ENCODE measurements at regions not wholly inside any gene's neighbourhood (a gene's known extent, or its start where the extent isn't known, plus 50 kb on each side); places are given as distances from the start of the nearest gene placed in this dataset.
"Not testable (repeated sequence)": the region's sequence is repeated elsewhere in the genome, so short reads cannot be mapped to it uniquely, and the experiment has no call there.

DNA sequence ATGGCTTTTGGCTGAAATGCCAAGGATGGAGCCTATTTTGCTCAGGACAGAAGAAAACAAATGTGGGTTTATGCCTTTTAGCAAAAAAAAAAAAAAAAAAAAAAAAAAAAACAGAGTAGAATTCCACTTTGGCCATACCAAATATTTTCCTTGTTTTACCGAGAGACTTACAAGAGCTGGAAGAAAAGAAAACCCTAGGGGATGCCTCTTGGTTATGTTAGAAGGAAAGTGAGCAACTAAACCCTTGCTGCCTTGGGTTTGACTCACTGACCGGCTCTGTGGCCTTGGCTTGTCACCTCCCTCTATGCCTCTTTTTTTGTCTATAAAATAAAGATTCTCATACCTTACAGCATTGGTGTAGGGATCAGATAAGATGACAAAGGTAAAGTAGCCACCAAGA lies 69.6 kb upstream of the ABCA1 start:
- DNase-seq: no peak
- CTCF ChIA-PET: interaction anchor here (0.6 kb wide), 1 partner anchor 1862 kb away, joined by 8 read pairs; no protein-coding TSS in a partner anchor
- no TSS peak for BruUV-seq (replicated peaks)
- no peaks in the 10 kb centered on the region for H3K27me3 Mint-ChIP-seq (ENCODE audit: unreplicated experiment)
- no peak overlapping the region for H3K27ac Mint-ChIP-seq (ENCODE audit: unreplicated experiment)
- no peaks in the 10 kb centered on the region for H3K36me3 Mint-ChIP-seq (ENCODE audit: insufficient read depth, unreplicated experiment)
- TF ChIP-seq, protein P1, sequence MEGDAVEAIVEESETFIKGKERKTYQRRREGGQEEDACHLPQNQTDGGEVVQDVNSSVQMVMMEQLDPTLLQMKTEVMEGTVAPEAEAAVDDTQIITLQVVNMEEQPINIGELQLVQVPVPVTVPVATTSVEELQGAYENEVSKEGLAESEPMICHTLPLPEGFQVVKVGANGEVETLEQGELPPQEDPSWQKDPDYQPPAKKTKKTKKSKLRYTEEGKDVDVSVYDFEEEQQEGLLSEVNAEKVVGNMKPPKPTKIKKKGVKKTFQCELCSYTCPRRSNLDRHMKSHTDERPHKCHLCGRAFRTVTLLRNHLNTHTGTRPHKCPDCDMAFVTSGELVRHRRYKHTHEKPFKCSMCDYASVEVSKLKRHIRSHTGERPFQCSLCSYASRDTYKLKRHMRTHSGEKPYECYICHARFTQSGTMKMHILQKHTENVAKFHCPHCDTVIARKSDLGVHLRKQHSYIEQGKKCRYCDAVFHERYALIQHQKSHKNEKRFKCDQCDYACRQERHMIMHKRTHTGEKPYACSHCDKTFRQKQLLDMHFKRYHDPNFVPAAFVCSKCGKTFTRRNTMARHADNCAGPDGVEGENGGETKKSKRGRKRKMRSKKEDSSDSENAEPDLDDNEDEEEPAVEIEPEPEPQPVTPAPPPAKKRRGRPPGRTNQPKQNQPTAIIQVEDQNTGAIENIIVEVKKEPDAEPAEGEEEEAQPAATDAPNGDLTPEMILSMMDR (IDR thresholded peaks at IDR 0.05; ENCODE audit: unreplicated experiment): no peak
- intact Hi-C loops (cut with micrococcal nuclease; ENCODE audit: unreplicated experiment): no loop called here
- H3K9me3 Mint-ChIP-seq (ENCODE audit: low read depth, unreplicated experiment): no peaks in the 10 kb centered on the region
- H3K4me3 Mint-ChIP-seq (ENCODE audit: low read depth, unreplicated experiment): no peak overlapping the region
- no peaks in the 10 kb centered on the region for H3K4me1 Mint-ChIP-seq (ENCODE audit: low read depth, unreplicated experiment)

DNA sequence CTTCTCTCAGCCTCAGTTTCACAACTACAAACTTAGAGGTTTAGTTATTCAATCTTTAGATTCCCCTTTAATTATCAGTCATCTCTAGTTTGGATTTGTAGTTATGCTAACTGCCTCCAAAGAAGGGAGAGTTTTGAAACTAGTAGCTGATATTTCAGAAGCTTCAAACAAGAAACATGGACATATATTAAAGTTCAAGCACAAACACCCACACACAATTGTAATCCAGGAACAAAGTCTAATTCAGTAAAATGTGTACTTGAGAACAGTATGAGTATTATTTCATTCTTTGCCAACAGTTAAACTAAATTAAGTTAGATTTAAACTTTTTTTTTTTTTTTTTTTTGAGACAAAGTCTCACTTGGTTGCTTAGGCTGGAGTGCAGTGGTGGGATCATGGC lies 71.2 kb upstream of the ABCA1 start:
- DNase-seq: no peak
- intact Hi-C loops (cut with micrococcal nuclease; ENCODE audit: unreplicated experiment): no loop called here
- Mint-ChIP-seq H3K4me3 (ENCODE audit: low read depth, unreplicated experiment) (no peak overlapping the region), H3K27ac (ENCODE audit: unreplicated experiment) (no peak overlapping the region), H3K9me3 (ENCODE audit: low read depth, unreplicated experiment) (no peaks in the 10 kb centered on the region), H3K4me1 (ENCODE audit: low read depth, unreplicated experiment) (no peaks in the 10 kb centered on the region), H3K36me3 (ENCODE audit: insufficient read depth, unreplicated experiment) (no peaks in the 10 kb centered on the region), H3K27me3 (ENCODE audit: unreplicated experiment) (no peaks in the 10 kb centered on the region)
- TF ChIP-seq, protein P1 (IDR thresholded peaks at IDR 0.05; ENCODE audit: unreplicated experiment): no peak
- no TSS peak for BruUV-seq (replicated peaks)
- CTCF ChIA-PET: no interaction called here

DNA sequence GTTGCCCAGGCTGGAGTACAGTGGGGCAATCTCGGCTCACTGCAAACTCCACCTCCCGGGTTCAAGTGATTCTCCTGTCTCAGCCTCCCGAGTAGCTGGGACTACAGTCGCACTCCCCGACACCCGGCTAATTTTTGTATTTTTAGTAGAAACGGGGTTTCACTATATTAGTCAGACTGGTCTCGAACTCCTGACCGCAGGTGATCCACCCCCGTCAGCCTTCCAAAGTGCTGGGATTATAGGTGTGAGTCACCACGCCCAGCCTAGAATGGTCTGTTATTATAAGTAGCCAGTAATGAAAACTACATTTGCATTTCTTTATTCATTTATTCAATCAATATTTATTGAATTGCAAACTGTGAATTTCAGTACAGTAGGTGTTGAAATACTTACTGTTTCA lies 72.6 kb upstream of the ABCA1 start:
- H3K4me1 Mint-ChIP-seq (ENCODE audit: low read depth, unreplicated experiment): not testable (repeated sequence)

DNA sequence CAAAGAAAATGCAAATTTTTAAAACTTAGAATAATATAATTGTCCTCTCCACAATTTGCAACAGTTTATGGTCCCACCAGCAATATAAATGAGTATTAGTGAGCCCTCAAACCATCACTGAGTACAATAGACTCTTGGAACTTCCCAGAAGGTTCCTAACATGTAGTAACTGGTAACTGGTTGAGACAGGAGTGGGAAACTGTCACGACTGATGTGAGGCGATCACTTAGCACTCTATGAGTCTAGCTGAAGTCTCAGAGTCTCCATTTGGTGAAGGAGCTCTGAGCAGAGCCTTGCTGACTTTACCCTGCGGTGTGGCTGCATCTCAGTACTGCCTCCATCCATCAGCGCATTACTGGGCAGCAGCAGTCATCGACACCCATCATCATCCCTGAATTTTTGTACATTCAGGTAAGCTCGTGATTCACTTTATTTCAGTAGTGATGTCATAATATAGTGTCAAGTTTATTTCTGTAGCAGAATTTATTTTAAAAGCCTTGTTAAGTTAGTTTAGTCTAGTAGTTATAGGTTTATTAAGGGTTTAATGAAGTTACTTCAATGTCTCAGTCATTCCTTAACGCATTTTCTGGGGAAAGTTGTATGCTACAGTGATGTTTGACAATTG lies 76.6 kb upstream of the ABCA1 start:
- H3K4me3 Mint-ChIP-seq (ENCODE audit: low read depth, unreplicated experiment): no peak overlapping the region
- no TSS peak for BruUV-seq (replicated peaks)
- H3K36me3 Mint-ChIP-seq (ENCODE audit: insufficient read depth, unreplicated experiment): no peaks in the 10 kb centered on the region
- TF ChIP-seq, protein P1 (IDR thresholded peaks at IDR 0.05; ENCODE audit: unreplicated experiment): no peak
- DNase-seq: no peak
- peaks cover 12% of the 10 kb centered on the region for H3K4me1 Mint-ChIP-seq (ENCODE audit: low read depth, unreplicated experiment)
- CTCF ChIA-PET: no interaction called here
- H3K27ac Mint-ChIP-seq (ENCODE audit: unreplicated experiment): no peak overlapping the region
- no peaks in the 10 kb centered on the region for H3K27me3 Mint-ChIP-seq (ENCODE audit: unreplicated experiment)
- H3K9me3 Mint-ChIP-seq (ENCODE audit: low read depth, unreplicated experiment): no peaks in the 10 kb centered on the region
- intact Hi-C loops (cut with micrococcal nuclease; ENCODE audit: unreplicated experiment): no loop called here

More for the DNA sequence above, 72.6 kb upstream of the ABCA1 start:
- H3K27ac Mint-ChIP-seq (ENCODE audit: unreplicated experiment); BruUV-seq (replicated peaks); CTCF ChIA-PET; H3K4me3 Mint-ChIP-seq (ENCODE audit: low read depth, unreplicated experiment); intact Hi-C loops (cut with micrococcal nuclease; ENCODE audit: unreplicated experiment); H3K27me3 Mint-ChIP-seq (ENCODE audit: unreplicated experiment); H3K9me3 Mint-ChIP-seq (ENCODE audit: low read depth, unreplicated experiment); H3K36me3 Mint-ChIP-seq (ENCODE audit: insufficient read depth, unreplicated experiment); DNase-seq: not testable (repeated sequence)

DNA sequence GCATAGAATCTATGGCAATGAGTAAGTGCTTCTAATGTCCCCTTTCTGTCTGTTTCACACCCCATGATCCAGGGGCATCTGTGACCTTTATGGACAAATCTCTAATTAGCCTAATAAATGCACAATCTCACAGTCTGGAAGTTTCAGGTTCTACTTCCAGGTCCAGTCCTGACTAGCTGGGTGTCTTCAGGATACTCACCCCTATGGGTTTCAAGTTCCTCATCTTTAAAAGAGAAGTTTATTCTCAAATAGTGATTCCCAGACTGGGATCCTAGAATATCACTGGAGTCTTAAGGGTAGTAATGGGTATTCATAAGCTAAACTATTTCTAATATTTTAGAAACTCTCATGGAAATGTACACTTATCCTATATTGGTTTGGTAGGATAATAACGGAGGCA lies 77.2 kb upstream of the ABCA1 start:
- intact Hi-C loops (cut with micrococcal nuclease; ENCODE audit: unreplicated experiment): no loop called here
- Mint-ChIP-seq H3K36me3 (ENCODE audit: insufficient read depth, unreplicated experiment) (no peaks in the 10 kb centered on the region), H3K27ac (ENCODE audit: unreplicated experiment) (no peak overlapping the region), H3K27me3 (ENCODE audit: unreplicated experiment) (no peaks in the 10 kb centered on the region), H3K9me3 (ENCODE audit: low read depth, unreplicated experiment) (no peaks in the 10 kb centered on the region), H3K4me3 (ENCODE audit: low read depth, unreplicated experiment) (no peak overlapping the region), H3K4me1 (ENCODE audit: low read depth, unreplicated experiment) (peaks cover 12% of the 10 kb centered on the region)
- CTCF ChIA-PET: no interaction called here
- DNase-seq: no peak
- no TSS peak for BruUV-seq (replicated peaks)
- TF ChIP-seq, protein P1 (IDR thresholded peaks at IDR 0.05; ENCODE audit: unreplicated experiment): no peak
